Endothelial cell of umbilical vein (primary cell): ENCODE measurements at regions not wholly inside any gene's neighbourhood (a gene's known extent, or its start where the extent isn't known, plus 50 kb on each side); places are given as distances from the start of the nearest gene placed in this dataset.

Experiments
- BruUV-seq: library from RNA; stranded (reverse); fragments of 400-500 nt; replicated peaks from 2 replicates; lab custom pipeline; 2021; lab: Mats Ljungman, UMichigan
- CTCF ChIA-PET: fragments of 300-600, 350-600 bp; sonication (Branson Sonifier 250); formaldehyde crosslinking; loops from one replicate; lab custom pipeline; 2021; ENCODE audit warnings: antibody characterized with exemption, inconsistent platforms; lab: Charles Lee
- POLR2A ChIA-PET: fragments of 300-600, 350-600 bp; sonication (Branson Sonifier 250); formaldehyde crosslinking; loops from one replicate; lab custom pipeline; 2021; ENCODE audit warnings: antibody characterized with exemption, inconsistent platforms; lab: Charles Lee
- DNase-seq: peaks from one replicate; pipeline ENCODE4 v3.0.0-alpha.2; 2011; ENCODE audit warnings: low read depth, low spot score
- FAIRE-seq: peaks from 2 replicates; lab custom pipeline; 2011; peaks lifted over from hg19 to GRCh38; lab: Jason Lieb, UNC
- H2AFZ ChIP-seq: 2 replicates; pipeline ENCODE4 v1.6.0; 2012; ENCODE audit warnings: low read depth, low read length, control low read depth, inconsistent platforms
- H3K27ac ChIP-seq: 2 replicates; pipeline ENCODE4 v1.5.1; 2011; ENCODE audit warnings: low read depth, mild to moderate bottlenecking, control low read depth, low read length, moderate library complexity; ENCODE audit not compliant: insufficient read depth
- H3K27me3 ChIP-seq, 2 experiments: 2 replicates each; pipeline versions ENCODE4 v1.6.0 to v1.6.1; 2011; ENCODE audit warnings: low read length in 2 of 2, mixed read lengths in 1 of 2; ENCODE audit not compliant: control insufficient read depth in 2 of 2, insufficient read depth in 2 of 2
- H3K36me3 ChIP-seq, 2 experiments: 2 replicates in 1 of 2; 3 replicates in 1 of 2; pipeline ENCODE4 v1.5.1; 2011; ENCODE audit warnings: low read length in 2 of 2, mild to moderate bottlenecking in 1 of 2, moderate library complexity in 1 of 2; ENCODE audit not compliant: control insufficient read depth in 2 of 2, insufficient read depth in 2 of 2; ENCODE audit errors: extremely low read depth in 1 of 2
- H3K4me1 ChIP-seq: 3 replicates; pipeline ENCODE4 v1.5.1; 2011; ENCODE audit warnings: mild to moderate bottlenecking, low read length; ENCODE audit not compliant: control insufficient read depth, insufficient read depth; ENCODE audit errors: extremely low read depth
- H3K4me2 ChIP-seq: 2 replicates; pipeline ENCODE4 v1.6.1; 2011; ENCODE audit warnings: low read length, control low read depth, mixed read lengths; ENCODE audit not compliant: insufficient read depth
- H3K4me3 ChIP-seq, 3 experiments: fragments of 200-600 bp in 1 of 3; sonication (generic), shearing (Covaris generic) in 1 of 3; replicated peaks in 1 of 3; 2 replicates each; pipeline ENCODE4 v1.5.1; 2011 to 2016; ENCODE audit warnings: control low read depth in 3 of 3, low read length in 3 of 3, mild to moderate bottlenecking in 2 of 3, inconsistent platforms in 1 of 3, low read depth in 1 of 3, moderate library complexity in 1 of 3; ENCODE audit not compliant: insufficient read depth in 1 of 3
- H3K79me2 ChIP-seq: 2 replicates; pipeline ENCODE4 v1.6.0; 2012; ENCODE audit warnings: low read length, inconsistent platforms; ENCODE audit not compliant: control insufficient read depth, insufficient read depth
- H3K9ac ChIP-seq: replicated peaks from 2 replicates; pipeline ENCODE3; 2011; ENCODE audit warnings: low read length, control low read depth; ENCODE audit not compliant: insufficient read depth; ENCODE audit errors: extremely low read depth
- H3K9me1 ChIP-seq: replicated peaks from 3 replicates; pipeline ENCODE4 v1.6.0; 2011; ENCODE audit warnings: mild to moderate bottlenecking, low read length; ENCODE audit not compliant: control insufficient read depth, insufficient read depth; ENCODE audit errors: extremely low read depth
- H3K9me3 ChIP-seq: replicated peaks from 2 replicates; pipeline ENCODE4 v1.5.1; 2012; ENCODE audit warnings: low read length, inconsistent platforms; ENCODE audit not compliant: control insufficient read depth, insufficient read depth
- H4K20me1 ChIP-seq: replicated peaks from 2 replicates; pipeline ENCODE3; 2011; ENCODE audit warnings: mild to moderate bottlenecking, low read length; ENCODE audit not compliant: control insufficient read depth, insufficient read depth; ENCODE audit errors: extremely low read depth
- CTCF ChIP-seq, 2 donors: IDR thresholded peaks; 1 replicate in 1 of 2; 2 replicates in 1 of 2; pipeline ENCODE4 v1.5.1; 2011; ENCODE audit warnings: low read length in 2 of 2, mild to moderate bottlenecking in 2 of 2, moderate library complexity in 2 of 2, control low read depth in 1 of 2, inconsistent platforms in 1 of 2, low read depth in 1 of 2; ENCODE audit not compliant: insufficient read depth in 1 of 2; ENCODE audit errors: extremely low read depth in 1 of 2
- EZH2 ChIP-seq: IDR thresholded peaks from 2 replicates; pipeline ENCODE4 v1.6.1; 2012; ENCODE audit warnings: borderline replicate concordance, low read depth, mild to moderate bottlenecking, moderate library complexity, low read length, inconsistent platforms; ENCODE audit not compliant: severe bottlenecking
- FOS ChIP-seq: IDR thresholded peaks from 2 replicates; pipeline ENCODE4 v1.6.1; 2011; ENCODE audit warnings: mild to moderate bottlenecking, low read length, moderate library complexity, borderline replicate concordance; ENCODE audit not compliant: insufficient read depth
- GATA2 ChIP-seq: IDR thresholded peaks from 2 replicates; pipeline ENCODE4 v1.7.0; 2011; ENCODE audit warnings: low read depth, mild to moderate bottlenecking, moderate library complexity, mixed read lengths, low read length; ENCODE audit not compliant: insufficient read length, insufficient read depth
- JUN ChIP-seq: IDR thresholded peaks from 2 replicates; pipeline ENCODE4 v1.6.1; 2011; ENCODE audit warnings: borderline replicate concordance, low read depth; ENCODE audit not compliant: insufficient read length, insufficient read depth
- MYC ChIP-seq: IDR thresholded peaks from one replicate; pipeline ENCODE4 v1.6.1; 2011; ENCODE audit warnings: mild to moderate bottlenecking, low read depth, low read length
- POLR2A ChIP-seq: IDR thresholded peaks from 2 replicates; pipeline ENCODE4 v1.6.1; 2012; ENCODE audit warnings: low read depth, mild to moderate bottlenecking, control low read depth, low read length
- POLR2AphosphoS5 ChIP-seq: IDR thresholded peaks from 2 replicates; pipeline ENCODE4 v1.6.1; 2012; ENCODE audit warnings: low read depth, mild to moderate bottlenecking, control low read depth, low read length, moderate library complexity; ENCODE audit not compliant: insufficient read depth
- dilution Hi-C: fragments of 300-500 bp; cut with MboI; formaldehyde crosslinking; loops from one replicate; pipeline ENCODE4 v1.15.0; 2019; ENCODE audit warnings: low sequenced_read_pairs; ENCODE audit not compliant: extremely low pct_ligation_motif_present
- intact Hi-C: fragments of 100-400 bp; cut with micrococcal nuclease; formaldehyde crosslinking; loops from one replicate; pipeline ENCODE4 v1.10.0; 2022
- TF ChIP-seq, protein P1 (sequence below): IDR thresholded peaks from 2 replicates; pipeline ENCODE4 v1.6.1; 2011; ENCODE audit not compliant: insufficient read depth, insufficient read length

GRCh38 chr14:89550821-89551220, 133.8 kb upstream of the FOXN3 start:
- Histone ChIP-seq H3K4me3 (no peak overlapping the region), H3K27me3 (no peaks in the 10 kb centered on the region), H3K4me1 (no peaks in the 10 kb centered on the region), H3K9me3 (no peaks in the 10 kb centered on the region), H3K4me2 (no peak overlapping the region), H3K36me3 (no peaks in the 10 kb centered on the region), H3K9ac (no peak overlapping the region), H3K27ac (no peak overlapping the region), H2AFZ (no peak overlapping the region), H4K20me1 (no peaks in the 10 kb centered on the region), H3K9me1 (no peaks in the 10 kb centered on the region), H3K79me2 (no peaks in the 10 kb centered on the region)
- intact Hi-C loops (no loop called here), dilution Hi-C loops (no loop called here)
- TF ChIP-seq POLR2AphosphoS5 (no peak), CTCF (IDR thresholded peaks at IDR 0.05; ENCODE audit: extremely low read depth in 1 of 2, insufficient read depth in 1 of 2, low read depth in 1 of 2, low read length in 2 of 2) (no peak), EZH2 (no peak), POLR2A (no peak), JUN (no peak), MYC (no peak), GATA2 (no peak), FOS (no peak)
- TF ChIP-seq, protein P1, sequence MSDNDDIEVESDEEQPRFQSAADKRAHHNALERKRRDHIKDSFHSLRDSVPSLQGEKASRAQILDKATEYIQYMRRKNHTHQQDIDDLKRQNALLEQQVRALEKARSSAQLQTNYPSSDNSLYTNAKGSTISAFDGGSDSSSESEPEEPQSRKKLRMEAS = no peak
- DNase-seq (no peak), FAIRE-seq (no peak)
- no TSS peak for BruUV-seq
- ChIA-PET POLR2A (no interaction called here), CTCF (interaction anchor here (0.5 to 1.2 kb wide), 2 partner anchors 9 to 152 kb away, joined by 3 read pairs; no protein-coding TSS in a partner anchor)
